Calu3 (cell line): ENCODE measurements at regions not wholly inside any gene's neighbourhood (a gene's known extent, or its start where the extent isn't known, plus 50 kb on each side); places are given as distances from the start of the nearest gene placed in this dataset.

ENCODE experiments used
- BruUV-seq: library from RNA; stranded (reverse); fragments of 400-500 nt; replicated peaks from 2 replicates; lab custom pipeline; 2021; lab: Mats Ljungman, UMichigan
- CTCF ChIA-PET: fragments of 300-600 bp; sonication (Branson Sonifier 250); formaldehyde crosslinking; loops from one replicate; lab custom pipeline; 2022; ENCODE audit warnings: antibody characterized with exemption; lab: Charles Lee
- DNase-seq: peaks from one replicate; pipeline ENCODE4 v3.0.0; 2022
- H3K27ac Mint-ChIP-seq: one replicate; pipeline ENCODE4 v1.8.0; 2022; ENCODE audit warnings: mixed read lengths; ENCODE audit not compliant: unreplicated experiment
- H3K27me3 Mint-ChIP-seq: one replicate; pipeline ENCODE4 v1.8.0; 2022; ENCODE audit warnings: mixed read lengths; ENCODE audit not compliant: unreplicated experiment
- H3K36me3 Mint-ChIP-seq: one replicate; pipeline ENCODE4 v1.8.0; 2022; ENCODE audit warnings: mild to moderate bottlenecking, moderate library complexity, mixed read lengths; ENCODE audit not compliant: insufficient read depth, unreplicated experiment
- H3K4me1 Mint-ChIP-seq: one replicate; pipeline ENCODE4 v1.8.0; 2022; ENCODE audit warnings: mild to moderate bottlenecking, low read depth, mixed read lengths; ENCODE audit not compliant: unreplicated experiment
- H3K4me3 Mint-ChIP-seq: one replicate; pipeline ENCODE4 v1.8.0; 2022; ENCODE audit warnings: mild to moderate bottlenecking, low read depth, moderate library complexity, mixed read lengths; ENCODE audit not compliant: unreplicated experiment
- H3K9me3 Mint-ChIP-seq: one replicate; pipeline ENCODE4 v1.8.0; 2022; ENCODE audit warnings: low read depth, mixed read lengths; ENCODE audit not compliant: unreplicated experiment
- CTCF ChIP-seq: fragments of 200-600 bp; IDR thresholded peaks from one replicate; pipeline ENCODE4 v1.8.0; 2022; ENCODE audit warnings: antibody characterized with exemption; ENCODE audit not compliant: unreplicated experiment
- intact Hi-C: fragments of 100-400 bp; cut with micrococcal nuclease; formaldehyde crosslinking; loops from one replicate; pipeline ENCODE4 v1.10.0; 2022; ENCODE audit not compliant: unreplicated experiment

- intact Hi-C loops, result no loop called here
- no TSS peak for BruUV-seq
- H3K27ac Mint-ChIP-seq, result no peak overlapping the region
- no peak overlapping the region for H3K4me3 Mint-ChIP-seq
- DNase-seq, result no peak
- CTCF ChIA-PET, result no interaction called here
- no peaks in the 10 kb centered on the region for H3K9me3 Mint-ChIP-seq
- no peaks in the 10 kb centered on the region for H3K4me1 Mint-ChIP-seq
- H3K36me3 Mint-ChIP-seq, result no peaks in the 10 kb centered on the region
- peaks cover 83% of the 10 kb centered on the region for H3K27me3 Mint-ChIP-seq
- no peak for TF ChIP-seq CTCF
These were observed 181.2 kb upstream of the PROK2 start for GRCh38 chr3:71966185-71966584.

- no peaks in the 10 kb centered on the region for H3K4me1 Mint-ChIP-seq
- H3K9me3 Mint-ChIP-seq, result no peaks in the 10 kb centered on the region
- CTCF ChIA-PET, result no interaction called here
- no peaks in the 10 kb centered on the region for H3K36me3 Mint-ChIP-seq
- peaks cover 100% of the 10 kb centered on the region for H3K27me3 Mint-ChIP-seq
- DNase-seq, result no peak
- H3K4me3 Mint-ChIP-seq, result no peak overlapping the region
- TF ChIP-seq CTCF, result no peak
- intact Hi-C loops, result no loop called here
- H3K27ac Mint-ChIP-seq, result no peak overlapping the region
- no TSS peak for BruUV-seq
These were observed 179.2 kb upstream of the PROK2 start for GRCh38 chr3:71964170-71964569.

GRCh38 chr3:71962561-71963240 is 177.8 kb upstream of the PROK2 start:
- no peaks in the 10 kb centered on the region for H3K9me3 Mint-ChIP-seq
- DNase-seq, result no peak
- H3K4me3 Mint-ChIP-seq, result no peak overlapping the region
- H3K4me1 Mint-ChIP-seq, result no peaks in the 10 kb centered on the region
- CTCF ChIA-PET, result interaction anchor here (0.7 kb wide), 1 partner anchor 605 kb away, joined by 3 read pairs; no protein-coding TSS in a partner anchor
- H3K27ac Mint-ChIP-seq, result no peak overlapping the region
- H3K36me3 Mint-ChIP-seq, result no peaks in the 10 kb centered on the region
- H3K27me3 Mint-ChIP-seq, result peaks cover 100% of the 10 kb centered on the region
- BruUV-seq, result no TSS peak
- TF ChIP-seq CTCF, result no peak
- intact Hi-C loops, result no loop called here

GRCh38 chr3:71961891-71962290 is 176.9 kb upstream of the PROK2 start:
- H3K4me3 Mint-ChIP-seq, result no peak overlapping the region
- intact Hi-C loops, result no loop called here
- H3K27ac Mint-ChIP-seq, result no peak overlapping the region
- CTCF ChIA-PET, result no interaction called here
- no peak for TF ChIP-seq CTCF
- DNase-seq, result no peak
- BruUV-seq, result no TSS peak
- no peaks in the 10 kb centered on the region for H3K4me1 Mint-ChIP-seq
- H3K36me3 Mint-ChIP-seq, result no peaks in the 10 kb centered on the region
- H3K9me3 Mint-ChIP-seq, result no peaks in the 10 kb centered on the region
- peaks cover 91% of the 10 kb centered on the region for H3K27me3 Mint-ChIP-seq
